ENCODE measurements at regions not wholly inside any gene's neighbourhood (a gene's known extent, or its start where the extent isn't known, plus 50 kb on each side); places are given as distances from the start of the nearest gene placed in this dataset.

GRCh38 chr12:43273467-43273866 lies 278.5 kb downstream of the ADAMTS20 start:
- TF ChIP-seq CTCF (IDR thresholded peaks at IDR 0.05) (no peak), POLR2A (IDR thresholded peaks at IDR 0.05) (no peak)

All from Peyer's patch (tissue), 4 donors.